Endodermal cell (in vitro differentiated cells): ENCODE measurements at regions not wholly inside any gene's neighbourhood (a gene's known extent, or its start where the extent isn't known, plus 50 kb on each side); places are given as distances from the start of the nearest gene placed in this dataset.

Experiments
- DNase-seq: peaks from one replicate; pipeline ENCODE4 v3.0.0-alpha.2; 2017
- H3K27ac ChIP-seq: 2 replicates; pipeline ENCODE4 v1.5.1; 2013; ENCODE audit warnings: mild to moderate bottlenecking, low read depth, low read length, moderate library complexity
- H3K27me3 ChIP-seq: 2 replicates; pipeline ENCODE4 v1.6.1; 2013; ENCODE audit warnings: mild to moderate bottlenecking, low read length, moderate library complexity; ENCODE audit not compliant: insufficient read depth, control insufficient read depth, poor library complexity, severe bottlenecking
- H3K36me3 ChIP-seq: 2 replicates; pipeline ENCODE4 v1.7.0; 2013; ENCODE audit warnings: mild to moderate bottlenecking, low read length, moderate library complexity; ENCODE audit not compliant: control insufficient read depth, insufficient read depth
- H3K4me1 ChIP-seq: one replicate; pipeline ENCODE4 v1.7.0; 2013; ENCODE audit warnings: low read length; ENCODE audit not compliant: control insufficient read depth, insufficient read depth
- H3K4me3 ChIP-seq: 2 replicates; pipeline ENCODE4 v1.5.1; 2013; ENCODE audit warnings: mild to moderate bottlenecking, low read length, moderate library complexity
- H3K9ac ChIP-seq: 2 replicates; pipeline ENCODE4 v1.6.1; 2013; ENCODE audit warnings: mild to moderate bottlenecking, low read length, moderate library complexity; ENCODE audit not compliant: poor library complexity, severe bottlenecking; ENCODE audit errors: extremely low read depth
- H3K9me3 ChIP-seq: 2 replicates; pipeline ENCODE4 v1.6.1; 2013; ENCODE audit warnings: mild to moderate bottlenecking, low read length, moderate library complexity; ENCODE audit not compliant: control insufficient read depth
- H3K27ac Mint-ChIP-seq: 2 replicates; pipeline ENCODE4 v1.8.0; 2020; ENCODE audit warnings: mixed read lengths
- H3K27me3 Mint-ChIP-seq: 2 replicates; pipeline ENCODE4 v1.8.0; 2021; ENCODE audit warnings: mild to moderate bottlenecking, mixed read lengths; ENCODE audit not compliant: insufficient read depth
- H3K36me3 Mint-ChIP-seq: 2 replicates; pipeline ENCODE4 v1.8.0; 2020; ENCODE audit warnings: low read depth, mixed read lengths
- H3K4me1 Mint-ChIP-seq: 2 replicates; pipeline ENCODE4 v1.8.0; 2020; ENCODE audit warnings: mixed read lengths
- H3K4me3 Mint-ChIP-seq: 2 replicates; pipeline ENCODE4 v1.8.0; 2020; ENCODE audit warnings: mild to moderate bottlenecking, moderate library complexity, mixed read lengths
- H3K9me3 Mint-ChIP-seq: 2 replicates; pipeline ENCODE4 v1.8.0; 2020; ENCODE audit warnings: mild to moderate bottlenecking, mixed read lengths
- WGBS, 2 experiments: methylation state at CpG; one replicate each; pipeline versions ENCODE4 v1.1.5 to v1.1.7; 2013; ENCODE audit warnings: missing lambda C conversion rate in 2 of 2, mixed read lengths in 1 of 2; ENCODE audit not compliant: insufficient coverage in 1 of 2, insufficient read length in 1 of 2; 5-methylcytosine and 5-hydroxymethylcytosine counted together
- TF ChIP-seq, protein P1 (sequence below): fragments of 200-600 bp; sonication (generic); conservative IDR thresholded peaks from 2 replicates; pipeline ENCODE4 v1.5.0; 2021; ENCODE audit warnings: antibody characterized with exemption, mild to moderate bottlenecking

DNA sequence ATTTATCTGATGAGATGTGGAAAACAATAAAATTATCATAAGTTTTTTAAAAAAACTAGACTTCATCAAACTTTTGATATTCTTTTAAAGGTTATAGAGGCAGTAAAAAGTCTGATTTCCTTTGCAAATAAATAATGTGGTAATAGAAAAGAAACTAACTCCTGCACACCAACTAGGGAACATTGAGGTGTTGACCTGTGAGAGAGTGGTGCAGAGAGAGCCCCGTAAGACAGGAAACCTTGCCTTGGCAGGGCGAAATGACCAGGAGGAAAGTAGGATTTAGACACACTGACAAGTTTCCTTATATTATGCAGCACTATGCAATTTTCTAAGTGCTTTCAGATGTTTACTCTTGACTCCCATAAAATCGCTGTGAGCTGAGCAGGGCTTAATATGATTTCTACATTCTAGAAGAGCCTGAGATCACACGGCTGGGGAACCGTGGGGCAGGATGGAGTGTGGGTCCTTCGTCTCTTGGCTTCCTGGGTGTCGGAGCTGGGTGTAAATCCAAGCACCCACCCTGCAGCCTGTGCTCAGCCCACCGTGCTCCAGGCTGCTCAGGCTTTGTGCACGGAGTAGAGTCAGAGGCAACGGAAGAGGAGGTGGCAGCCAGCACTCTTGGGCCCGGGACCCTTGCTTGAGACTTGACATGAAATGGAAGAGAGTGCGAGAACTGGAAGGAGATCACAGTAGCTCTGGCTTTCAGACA, 61.3 kb upstream of the FOXQ1 start:
- 90 to 91% methylated on average over 12 of the region's 12 CpGs for WGBS, 2 experiments
- TF ChIP-seq, protein P1, sequence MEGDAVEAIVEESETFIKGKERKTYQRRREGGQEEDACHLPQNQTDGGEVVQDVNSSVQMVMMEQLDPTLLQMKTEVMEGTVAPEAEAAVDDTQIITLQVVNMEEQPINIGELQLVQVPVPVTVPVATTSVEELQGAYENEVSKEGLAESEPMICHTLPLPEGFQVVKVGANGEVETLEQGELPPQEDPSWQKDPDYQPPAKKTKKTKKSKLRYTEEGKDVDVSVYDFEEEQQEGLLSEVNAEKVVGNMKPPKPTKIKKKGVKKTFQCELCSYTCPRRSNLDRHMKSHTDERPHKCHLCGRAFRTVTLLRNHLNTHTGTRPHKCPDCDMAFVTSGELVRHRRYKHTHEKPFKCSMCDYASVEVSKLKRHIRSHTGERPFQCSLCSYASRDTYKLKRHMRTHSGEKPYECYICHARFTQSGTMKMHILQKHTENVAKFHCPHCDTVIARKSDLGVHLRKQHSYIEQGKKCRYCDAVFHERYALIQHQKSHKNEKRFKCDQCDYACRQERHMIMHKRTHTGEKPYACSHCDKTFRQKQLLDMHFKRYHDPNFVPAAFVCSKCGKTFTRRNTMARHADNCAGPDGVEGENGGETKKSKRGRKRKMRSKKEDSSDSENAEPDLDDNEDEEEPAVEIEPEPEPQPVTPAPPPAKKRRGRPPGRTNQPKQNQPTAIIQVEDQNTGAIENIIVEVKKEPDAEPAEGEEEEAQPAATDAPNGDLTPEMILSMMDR, result no peak
- no peaks in the 10 kb centered on the region for H3K36me3 ChIP-seq
- H3K9ac ChIP-seq, result no peak overlapping the region
- Mint-ChIP-seq H3K4me3 (no peak overlapping the region), H3K27ac (no peak overlapping the region), H3K36me3 (no peaks in the 10 kb centered on the region), H3K4me1 (no peaks in the 10 kb centered on the region), H3K27me3 (peaks cover 7% of the 10 kb centered on the region), H3K9me3 (peaks cover 4% of the 10 kb centered on the region)
- no peaks in the 10 kb centered on the region for H3K27me3 ChIP-seq
- no peak for DNase-seq
- no peak overlapping the region for H3K27ac ChIP-seq
- H3K4me3 ChIP-seq, result no peak overlapping the region
- H3K9me3 ChIP-seq, result no peaks in the 10 kb centered on the region
- H3K4me1 ChIP-seq, result no peaks in the 10 kb centered on the region

DNA sequence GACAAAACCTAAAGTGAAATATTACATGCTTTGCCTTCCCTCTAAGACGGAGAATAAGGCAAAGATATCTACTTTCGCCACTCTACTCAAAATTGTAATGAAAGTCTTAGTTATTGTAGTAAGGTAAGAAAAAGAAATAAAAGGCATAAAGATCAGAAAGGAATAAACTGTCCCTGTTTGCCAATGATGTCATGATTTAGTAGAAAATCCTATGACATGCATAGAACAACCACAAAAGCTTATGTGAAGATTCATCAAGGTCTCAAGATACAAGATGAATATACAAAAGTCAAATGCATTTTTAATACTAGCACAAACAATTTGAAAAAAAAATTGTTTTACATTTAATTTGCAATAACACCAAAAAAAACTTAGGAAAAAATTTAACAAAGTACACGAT, 64.0 kb upstream of the FOXQ1 start:
- Histone ChIP-seq H3K27me3 (no peaks in the 10 kb centered on the region), H3K9me3 (no peaks in the 10 kb centered on the region), H3K27ac (no peak overlapping the region), H3K36me3 (no peaks in the 10 kb centered on the region), H3K4me1 (no peaks in the 10 kb centered on the region), H3K4me3 (no peak overlapping the region), H3K9ac (no peak overlapping the region)
- no peak for DNase-seq
- H3K4me3 Mint-ChIP-seq, result no peak overlapping the region
- H3K4me1 Mint-ChIP-seq, result peaks cover 4% of the 10 kb centered on the region
- peaks cover 7% of the 10 kb centered on the region for H3K27me3 Mint-ChIP-seq
- WGBS, 2 experiments, result 93% methylated on average over 2 of the region's 3 CpGs; no CpG with 5 or more reads in 1 of the 2 experiments
- TF ChIP-seq, protein P1, result no peak
- no peak overlapping the region for H3K27ac Mint-ChIP-seq
- H3K36me3 Mint-ChIP-seq, result no peaks in the 10 kb centered on the region
- peaks cover 4% of the 10 kb centered on the region for H3K9me3 Mint-ChIP-seq

DNA sequence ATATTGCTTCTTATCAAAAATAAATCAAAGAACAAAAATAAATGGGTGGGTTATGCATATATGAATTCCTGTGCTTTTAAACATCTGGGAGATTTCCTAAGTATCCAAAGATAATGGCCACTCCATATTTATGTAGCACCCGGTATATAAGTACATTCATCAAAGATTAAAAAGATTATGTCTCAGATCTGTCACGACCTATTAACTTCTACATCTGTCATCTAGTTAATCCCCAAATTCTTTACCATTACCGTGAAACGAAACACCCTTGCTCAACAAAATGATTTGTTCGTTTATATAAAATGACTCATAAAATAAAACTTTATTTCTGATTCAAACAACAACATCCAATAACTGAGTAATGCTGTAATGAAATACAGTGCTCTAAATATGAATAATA, 64.8 kb upstream of the FOXQ1 start:
- Histone ChIP-seq H3K27ac (no peak overlapping the region), H3K4me1 (no peaks in the 10 kb centered on the region), H3K9ac (no peak overlapping the region), H3K36me3 (no peaks in the 10 kb centered on the region), H3K9me3 (no peaks in the 10 kb centered on the region), H3K27me3 (no peaks in the 10 kb centered on the region), H3K4me3 (no peak overlapping the region)
- TF ChIP-seq, protein P1, result no peak
- no peak overlapping the region for H3K4me3 Mint-ChIP-seq
- WGBS, 2 experiments, result 86 to 93% methylated on average over 2 to 5 of the region's 5 CpGs
- peaks cover 7% of the 10 kb centered on the region for H3K27me3 Mint-ChIP-seq
- H3K36me3 Mint-ChIP-seq, result no peaks in the 10 kb centered on the region
- peaks cover 4% of the 10 kb centered on the region for H3K9me3 Mint-ChIP-seq
- H3K4me1 Mint-ChIP-seq, result peaks cover 5% of the 10 kb centered on the region
- no peak for DNase-seq
- no peak overlapping the region for H3K27ac Mint-ChIP-seq
